GM12878 (cell line): ENCODE measurements at regions not wholly inside any gene's neighbourhood (a gene's known extent, or its start where the extent isn't known, plus 50 kb on each side); places are given as distances from the start of the nearest gene placed in this dataset.
A peak's percentile ranks its signal among the peaks of the same experiment; 100 is the strongest.

Experiments used
- ATAC-seq: fragments of 200-7000 bp; cut with Tn5 transposase; 3 replicates; pipeline ENCODE4 v1.9.1; 2020; ENCODE audit warnings: mild to moderate bottlenecking, moderate library complexity
- BruUV-seq: library from RNA; stranded (reverse); fragments of 400-500 nt; replicated peaks from 2 replicates; lab custom pipeline; 2021; lab: Mats Ljungman, UMichigan
- CTCF ChIA-PET: fragments of 300-600 bp; sonication (Branson Sonifier 250); formaldehyde crosslinking; extraction: SDS; loops from one replicate; lab custom pipeline; 2021; ENCODE audit warnings: inconsistent platforms; lab: Yijun Ruan, JAX
- POLR2A ChIA-PET: fragments of 350-600 bp; formaldehyde crosslinking; extraction: SDS; loops from one replicate; lab custom pipeline; 2021; ENCODE audit warnings: inconsistent platforms; lab: Charles Lee
- RAD21 ChIA-PET: fragments of 300-600 bp; sonication (Branson Sonifier 250); formaldehyde crosslinking; loops from one replicate; lab custom pipeline; 2023; ENCODE audit warnings: antibody characterized with exemption; ENCODE audit not compliant: unreplicated experiment; lab: Charles Lee
- SMC1A ChIA-PET: fragments of 300-600 bp; sonication (Branson Sonifier 250); formaldehyde crosslinking; loops from one replicate; lab custom pipeline; 2023; ENCODE audit not compliant: unreplicated experiment, uncharacterized antibody; lab: Charles Lee
- DNase-seq: peaks from one replicate; pipeline ENCODE4 v3.0.0-alpha.2; 2011; ENCODE audit warnings: low read depth, low spot score
- FAIRE-seq: peaks from 3 replicates; lab custom pipeline; 2011; peaks lifted over from hg19 to GRCh38; lab: Jason Lieb, UNC
- H2AFZ ChIP-seq: 2 replicates; pipeline ENCODE4 v1.6.0; 2011; ENCODE audit warnings: low read depth, low read length, control low read depth; ENCODE audit not compliant: control insufficient read depth
- H3K27ac ChIP-seq: 2 replicates; pipeline ENCODE4 v1.5.1; 2011; ENCODE audit warnings: control low read depth; ENCODE audit not compliant: control insufficient read depth, insufficient read depth
- H3K27me3 ChIP-seq, 2 experiments: replicated peaks in 1 of 2; 2 replicates each; pipeline versions ENCODE4 v1.6.0 to v1.6.1; 2011; ENCODE audit warnings: low read length in 1 of 2; ENCODE audit not compliant: control insufficient read depth in 2 of 2, insufficient read depth in 2 of 2
- H3K36me3 ChIP-seq, 2 experiments: 2 replicates each; pipeline ENCODE4 v1.5.1; 2011; ENCODE audit warnings: low read length in 1 of 2; ENCODE audit not compliant: control insufficient read depth in 2 of 2, insufficient read depth in 2 of 2
- H3K4me1 ChIP-seq: 2 replicates; pipeline ENCODE4 v1.6.1; 2011; ENCODE audit warnings: mild to moderate bottlenecking, low read length, moderate library complexity, mixed read lengths; ENCODE audit not compliant: control insufficient read depth, insufficient read depth
- H3K4me2 ChIP-seq: 2 replicates; pipeline ENCODE4 v1.6.0; 2011; ENCODE audit warnings: control low read depth; ENCODE audit not compliant: control insufficient read depth, insufficient read depth
- H3K4me3 ChIP-seq: fragments of 200-600 bp; sonication (generic); 2 replicates; pipeline ENCODE4 v1.5.1; 2016
- H3K79me2 ChIP-seq: 2 replicates; pipeline ENCODE4 v1.6.0; 2011; ENCODE audit warnings: low read length; ENCODE audit not compliant: control insufficient read depth, insufficient read depth
- H3K9ac ChIP-seq: 2 replicates; pipeline ENCODE4 v1.8.0; 2011; ENCODE audit warnings: low read length, control low read depth, mixed read lengths; ENCODE audit not compliant: control insufficient read depth, insufficient read depth
- H3K9me3 ChIP-seq: replicated peaks from 3 replicates; pipeline ENCODE4 v1.5.1; 2011; ENCODE audit warnings: mild to moderate bottlenecking, low read length; ENCODE audit not compliant: control insufficient read depth, insufficient read depth
- H4K20me1 ChIP-seq: 2 replicates; pipeline ENCODE4 v1.6.0; 2011; ENCODE audit not compliant: control insufficient read depth, insufficient read depth
- EP300 ChIP-seq, 2 experiments: fragments of 150-350 bp in 1 of 2; IDR thresholded peaks; 2 replicates each; pipeline ENCODE4 v1.6.1; 2011 to 2012; ENCODE audit warnings: low read depth in 2 of 2, low read length in 2 of 2, borderline replicate concordance in 1 of 2, improper control_type of control experiment in 1 of 2, inconsistent platforms in 1 of 2; ENCODE audit not compliant: control insufficient read depth in 1 of 2
- HDAC6 ChIP-seq: fragments of 200-600 bp; sonication (generic); IDR thresholded peaks from one replicate; pipeline ENCODE4 v1.8.0; 2017; ENCODE audit warnings: antibody characterized with exemption; ENCODE audit not compliant: unreplicated experiment
- SUPT20H ChIP-seq: IDR thresholded peaks from 2 replicates; pipeline ENCODE4 v1.6.1; 2011; ENCODE audit warnings: low read depth, mild to moderate bottlenecking, low read length, moderate library complexity, borderline replicate concordance; ENCODE audit not compliant: control insufficient read depth
- ZNF622 ChIP-seq: fragments of 450-650 bp; IDR thresholded peaks from 2 replicates; pipeline ENCODE4 v1.6.1; 2017; ENCODE audit warnings: mild to moderate bottlenecking, inconsistent platforms
- ZZZ3 ChIP-seq: IDR thresholded peaks from 2 replicates; pipeline ENCODE4 v1.6.1; 2011; ENCODE audit warnings: low read depth; ENCODE audit not compliant: control insufficient read depth, insufficient read length
- WGBS: methylation state at CpG from one replicate; pipeline ENCODE4 v1.1.6; 2016; ENCODE audit warnings: low lambda C conversion rate; ENCODE audit not compliant: insufficient replicate concordance, insufficient coverage; ENCODE audit errors: missing lambda C conversion rate; 5-methylcytosine and 5-hydroxymethylcytosine counted together
- in situ Hi-C: fragments of 300-500 bp; cut with MboI; formaldehyde crosslinking; loops from 9 replicates; pipeline ENCODE4 v1.14.3; 2018; ENCODE audit warnings: mixed read lengths
- intact Hi-C: fragments of 100-400 bp; cut with micrococcal nuclease; formaldehyde crosslinking; loops from one replicate; pipeline ENCODE4 v1.14.2; 2022; ENCODE audit not compliant: unreplicated experiment
- TF ChIP-seq, protein P1 (sequence below): fragments of 450-650 bp; IDR thresholded peaks from 2 replicates; pipeline ENCODE4 v1.6.1; 2016; ENCODE audit warnings: mild to moderate bottlenecking, moderate library complexity, borderline replicate concordance
- TF ChIP-seq, protein P2 (sequence below): fragments of 150-350 bp; IDR thresholded peaks from 2 replicates; pipeline ENCODE4 v1.6.1; 2016; ENCODE audit warnings: low read depth, low read length
- TF ChIP-seq, protein P3 (sequence below): IDR thresholded peaks from 2 replicates; pipeline ENCODE4 v1.6.1; 2011; ENCODE audit warnings: mild to moderate bottlenecking, low read depth, low read length, moderate library complexity; ENCODE audit not compliant: insufficient replicate concordance
- TF ChIP-seq, protein P4 (sequence below): IDR thresholded peaks from 2 replicates; pipeline ENCODE4 v1.6.1; 2012; ENCODE audit warnings: low read depth, low read length, improper control_type of control experiment

DNA sequence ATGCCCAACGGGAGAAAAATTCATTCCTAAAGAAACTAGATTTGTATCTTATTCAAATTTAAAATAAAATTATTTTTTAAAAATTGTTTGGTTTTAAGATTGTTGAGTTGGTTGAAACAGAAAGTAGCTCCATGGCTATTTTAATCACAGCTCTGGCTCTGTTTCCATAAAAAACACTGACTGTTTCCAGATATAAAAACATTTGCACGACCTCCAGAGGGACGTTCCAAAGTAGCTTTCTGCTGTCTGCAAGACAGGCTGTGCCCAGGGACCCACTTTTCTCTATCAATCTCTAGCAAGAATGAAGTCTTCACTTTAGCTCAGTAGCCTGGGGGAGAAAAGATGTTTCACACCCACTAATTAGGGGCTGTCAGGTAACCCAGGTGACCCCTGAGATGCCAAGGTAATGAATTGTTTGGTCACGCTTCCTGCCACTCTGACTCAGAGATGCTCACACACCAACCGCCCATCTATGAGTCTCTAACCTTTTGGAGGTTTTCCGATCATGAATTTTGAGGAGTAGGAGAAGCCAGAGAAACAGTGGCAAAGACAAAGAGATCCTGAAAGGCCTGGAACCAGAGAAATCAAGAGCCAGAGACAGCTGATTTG, 220.1 kb upstream of the SOX9 start:
- no peak for ATAC-seq
- no TSS peak for BruUV-seq
- H2AFZ ChIP-seq = no peak overlapping the region
- H3K4me2 ChIP-seq = no peak overlapping the region
- ChIA-PET RAD21 (no interaction called here), CTCF (interaction anchor here (0.8 kb wide), 1 partner anchor 19 kb away, joined by 3 read pairs; no protein-coding TSS in a partner anchor), SMC1A (no interaction called here), POLR2A (no interaction called here)
- H3K4me1 ChIP-seq = no peaks in the 10 kb centered on the region
- DNase-seq = no peak
- 29% methylated on average over 6 of the region's 6 CpGs for WGBS
- no peaks in the 10 kb centered on the region for H4K20me1 ChIP-seq
- intact Hi-C loops = no loop called here
- H3K36me3 ChIP-seq = no peaks in the 10 kb centered on the region
- TF ChIP-seq, protein P1, sequence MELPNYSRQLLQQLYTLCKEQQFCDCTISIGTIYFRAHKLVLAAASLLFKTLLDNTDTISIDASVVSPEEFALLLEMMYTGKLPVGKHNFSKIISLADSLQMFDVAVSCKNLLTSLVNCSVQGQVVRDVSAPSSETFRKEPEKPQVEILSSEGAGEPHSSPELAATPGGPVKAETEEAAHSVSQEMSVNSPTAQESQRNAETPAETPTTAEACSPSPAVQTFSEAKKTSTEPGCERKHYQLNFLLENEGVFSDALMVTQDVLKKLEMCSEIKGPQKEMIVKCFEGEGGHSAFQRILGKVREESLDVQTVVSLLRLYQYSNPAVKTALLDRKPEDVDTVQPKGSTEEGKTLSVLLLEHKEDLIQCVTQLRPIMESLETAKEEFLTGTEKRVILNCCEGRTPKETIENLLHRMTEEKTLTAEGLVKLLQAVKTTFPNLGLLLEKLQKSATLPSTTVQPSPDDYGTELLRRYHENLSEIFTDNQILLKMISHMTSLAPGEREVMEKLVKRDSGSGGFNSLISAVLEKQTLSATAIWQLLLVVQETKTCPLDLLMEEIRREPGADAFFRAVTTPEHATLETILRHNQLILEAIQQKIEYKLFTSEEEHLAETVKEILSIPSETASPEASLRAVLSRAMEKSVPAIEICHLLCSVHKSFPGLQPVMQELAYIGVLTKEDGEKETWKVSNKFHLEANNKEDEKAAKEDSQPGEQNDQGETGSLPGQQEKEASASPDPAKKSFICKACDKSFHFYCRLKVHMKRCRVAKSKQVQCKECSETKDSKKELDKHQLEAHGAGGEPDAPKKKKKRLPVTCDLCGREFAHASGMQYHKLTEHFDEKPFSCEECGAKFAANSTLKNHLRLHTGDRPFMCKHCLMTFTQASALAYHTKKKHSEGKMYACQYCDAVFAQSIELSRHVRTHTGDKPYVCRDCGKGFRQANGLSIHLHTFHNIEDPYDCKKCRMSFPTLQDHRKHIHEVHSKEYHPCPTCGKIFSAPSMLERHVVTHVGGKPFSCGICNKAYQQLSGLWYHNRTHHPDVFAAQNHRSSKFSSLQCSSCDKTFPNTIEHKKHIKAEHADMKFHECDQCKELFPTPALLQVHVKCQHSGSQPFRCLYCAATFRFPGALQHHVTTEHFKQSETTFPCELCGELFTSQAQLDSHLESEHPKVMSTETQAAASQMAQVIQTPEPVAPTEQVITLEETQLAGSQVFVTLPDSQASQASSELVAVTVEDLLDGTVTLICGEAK = no peak
- TF ChIP-seq, protein P2, sequence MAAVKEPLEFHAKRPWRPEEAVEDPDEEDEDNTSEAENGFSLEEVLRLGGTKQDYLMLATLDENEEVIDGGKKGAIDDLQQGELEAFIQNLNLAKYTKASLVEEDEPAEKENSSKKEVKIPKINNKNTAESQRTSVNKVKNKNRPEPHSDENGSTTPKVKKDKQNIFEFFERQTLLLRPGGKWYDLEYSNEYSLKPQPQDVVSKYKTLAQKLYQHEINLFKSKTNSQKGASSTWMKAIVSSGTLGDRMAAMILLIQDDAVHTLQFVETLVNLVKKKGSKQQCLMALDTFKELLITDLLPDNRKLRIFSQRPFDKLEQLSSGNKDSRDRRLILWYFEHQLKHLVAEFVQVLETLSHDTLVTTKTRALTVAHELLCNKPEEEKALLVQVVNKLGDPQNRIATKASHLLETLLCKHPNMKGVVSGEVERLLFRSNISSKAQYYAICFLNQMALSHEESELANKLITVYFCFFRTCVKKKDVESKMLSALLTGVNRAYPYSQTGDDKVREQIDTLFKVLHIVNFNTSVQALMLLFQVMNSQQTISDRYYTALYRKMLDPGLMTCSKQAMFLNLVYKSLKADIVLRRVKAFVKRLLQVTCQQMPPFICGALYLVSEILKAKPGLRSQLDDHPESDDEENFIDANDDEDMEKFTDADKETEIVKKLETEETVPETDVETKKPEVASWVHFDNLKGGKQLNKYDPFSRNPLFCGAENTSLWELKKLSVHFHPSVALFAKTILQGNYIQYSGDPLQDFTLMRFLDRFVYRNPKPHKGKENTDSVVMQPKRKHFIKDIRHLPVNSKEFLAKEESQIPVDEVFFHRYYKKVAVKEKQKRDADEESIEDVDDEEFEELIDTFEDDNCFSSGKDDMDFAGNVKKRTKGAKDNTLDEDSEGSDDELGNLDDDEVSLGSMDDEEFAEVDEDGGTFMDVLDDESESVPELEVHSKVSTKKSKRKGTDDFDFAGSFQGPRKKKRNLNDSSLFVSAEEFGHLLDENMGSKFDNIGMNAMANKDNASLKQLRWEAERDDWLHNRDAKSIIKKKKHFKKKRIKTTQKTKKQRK = no peak
- TF ChIP-seq EP300 (IDR thresholded peaks at IDR 0.05; ENCODE audit: borderline replicate concordance in 1 of 2, control insufficient read depth in 1 of 2, low read depth in 2 of 2, low read length in 2 of 2) (no peak), ZZZ3 (no peak), SUPT20H (no peak), HDAC6 (no peak), ZNF622 (no peak)
- TF ChIP-seq, protein P3, sequence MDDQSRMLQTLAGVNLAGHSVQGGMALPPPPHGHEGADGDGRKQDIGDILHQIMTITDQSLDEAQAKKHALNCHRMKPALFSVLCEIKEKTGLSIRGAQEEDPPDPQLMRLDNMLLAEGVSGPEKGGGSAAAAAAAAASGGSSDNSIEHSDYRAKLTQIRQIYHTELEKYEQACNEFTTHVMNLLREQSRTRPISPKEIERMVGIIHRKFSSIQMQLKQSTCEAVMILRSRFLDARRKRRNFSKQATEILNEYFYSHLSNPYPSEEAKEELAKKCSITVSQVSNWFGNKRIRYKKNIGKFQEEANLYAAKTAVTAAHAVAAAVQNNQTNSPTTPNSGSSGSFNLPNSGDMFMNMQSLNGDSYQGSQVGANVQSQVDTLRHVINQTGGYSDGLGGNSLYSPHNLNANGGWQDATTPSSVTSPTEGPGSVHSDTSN = peak; percentile 5
- TF ChIP-seq, protein P4, sequence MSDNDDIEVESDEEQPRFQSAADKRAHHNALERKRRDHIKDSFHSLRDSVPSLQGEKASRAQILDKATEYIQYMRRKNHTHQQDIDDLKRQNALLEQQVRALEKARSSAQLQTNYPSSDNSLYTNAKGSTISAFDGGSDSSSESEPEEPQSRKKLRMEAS = no peak
- in situ Hi-C loops = no loop called here
- no peaks in the 10 kb centered on the region for H3K79me2 ChIP-seq
- H3K9me3 ChIP-seq = no peaks in the 10 kb centered on the region; the same call in 2 of the 3 replicates
- no peak overlapping the region for H3K4me3 ChIP-seq
- no peak overlapping the region for H3K27ac ChIP-seq
- no peaks in the 10 kb centered on the region for H3K27me3 ChIP-seq
- no peak overlapping the region for H3K9ac ChIP-seq
- FAIRE-seq = no peak
